A673 (cell line): ENCODE measurements at regions not wholly inside any gene's neighbourhood (a gene's known extent, or its start where the extent isn't known, plus 50 kb on each side); places are given as distances from the start of the nearest gene placed in this dataset.

Experiments used
- BruUV-seq: library from RNA; stranded (reverse); fragments of 400-500 nt; replicated peaks from 2 replicates; lab custom pipeline; 2021; lab: Mats Ljungman, UMichigan
- CTCF ChIA-PET: fragments of 300-600 bp; sonication (Branson Sonifier 250); formaldehyde crosslinking; loops from one replicate; lab custom pipeline; 2022; ENCODE audit warnings: antibody characterized with exemption; lab: Charles Lee
- POLR2A ChIA-PET: fragments of 300-600 bp; sonication (Branson Sonifier 250); formaldehyde crosslinking; loops from one replicate; lab custom pipeline; 2022; ENCODE audit warnings: antibody characterized with exemption; ENCODE audit not compliant: low non-redundant PET; lab: Charles Lee
- DNase-seq: peaks from one replicate; pipeline ENCODE4 v3.0.0-alpha.2; 2015; ENCODE audit warnings: low spot score
- H3K27ac ChIP-seq: fragments of 200-600 bp; sonication (generic); 2 replicates; pipeline ENCODE4 v1.5.1; 2016; ENCODE audit warnings: mixed run types, low read depth, mild to moderate bottlenecking, mixed read lengths, antibody characterized with exemption, low read length; ENCODE audit not compliant: poor library complexity, severe bottlenecking
- H3K27me3 ChIP-seq: fragments of 200-600 bp; sonication (generic); replicated peaks from 2 replicates; pipeline ENCODE4 v1.6.1; 2017; ENCODE audit warnings: mixed run types, low read depth, mild to moderate bottlenecking, mixed read lengths, antibody characterized with exemption, low read length; ENCODE audit not compliant: insufficient read depth, poor library complexity
- H3K36me3 ChIP-seq: fragments of 200-600 bp; sonication (generic); 2 replicates; pipeline ENCODE4 v1.6.1; 2016; ENCODE audit warnings: mixed run types, mild to moderate bottlenecking, mixed read lengths, antibody characterized with exemption, low read length; ENCODE audit not compliant: insufficient read depth, poor library complexity, severe bottlenecking
- H3K4me1 ChIP-seq: fragments of 200-600 bp; sonication (generic); 2 replicates; pipeline ENCODE4 v1.6.1; 2017; ENCODE audit warnings: mixed run types, mild to moderate bottlenecking, mixed read lengths, antibody characterized with exemption, low read length; ENCODE audit not compliant: insufficient read depth, poor library complexity, severe bottlenecking
- H3K4me3 ChIP-seq: fragments of 200-600 bp; sonication (generic); 2 replicates; pipeline ENCODE4 v1.5.1; 2016; ENCODE audit warnings: low read depth, mixed run types, mild to moderate bottlenecking, mixed read lengths, low read length; ENCODE audit not compliant: poor library complexity, severe bottlenecking
- H3K9me3 ChIP-seq: fragments of 200-600 bp; sonication (generic); 2 replicates; pipeline ENCODE4 v1.6.1; 2016; ENCODE audit warnings: mixed run types, low read depth, mild to moderate bottlenecking, mixed read lengths, antibody characterized with exemption, low read length; ENCODE audit not compliant: poor library complexity, severe bottlenecking
- EZH2 ChIP-seq: fragments of 200-600 bp; sonication (generic); IDR thresholded peaks from 2 replicates; pipeline ENCODE4 v1.6.1; 2017; ENCODE audit warnings: borderline replicate concordance, low read depth, mild to moderate bottlenecking, mixed read lengths, antibody characterized with exemption, low read length; ENCODE audit not compliant: poor library complexity, severe bottlenecking
- intact Hi-C: fragments of 100-400 bp; cut with micrococcal nuclease; formaldehyde crosslinking; loops from one replicate; pipeline ENCODE4 v1.10.0; 2022; ENCODE audit not compliant: unreplicated experiment
- TF ChIP-seq, protein P1 (sequence below): fragments of 300-800, 200-600 bp; sonication (generic); conservative IDR thresholded peaks from 2 replicates; pipeline ENCODE4 v1.5.1; 2017; ENCODE audit warnings: low read depth, mild to moderate bottlenecking, antibody characterized with exemption, low read length, moderate library complexity, mixed read lengths

DNA sequence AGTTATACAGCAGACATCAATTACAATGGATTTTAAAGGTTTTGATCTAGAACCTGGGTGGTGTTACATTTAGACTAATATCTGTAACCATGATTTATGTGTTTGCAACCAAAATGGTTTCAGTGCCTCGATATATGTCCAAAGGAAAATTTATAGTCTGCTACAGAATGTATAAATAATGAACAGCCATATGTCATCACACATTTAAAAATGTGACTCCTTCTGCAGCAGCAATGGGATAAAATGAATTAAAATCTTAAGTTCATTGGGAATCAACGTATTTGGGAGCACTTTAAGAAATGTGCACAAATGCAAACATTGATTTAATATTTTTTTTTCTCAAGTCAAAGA lies 610.2 kb downstream of the TMEM114 start:
- H3K27ac ChIP-seq, result no peak overlapping the region
- H3K9me3 ChIP-seq, result peaks cover 4% of the 10 kb centered on the region
- H3K27me3 ChIP-seq, result no peaks in the 10 kb centered on the region
- TF ChIP-seq, protein P1, sequence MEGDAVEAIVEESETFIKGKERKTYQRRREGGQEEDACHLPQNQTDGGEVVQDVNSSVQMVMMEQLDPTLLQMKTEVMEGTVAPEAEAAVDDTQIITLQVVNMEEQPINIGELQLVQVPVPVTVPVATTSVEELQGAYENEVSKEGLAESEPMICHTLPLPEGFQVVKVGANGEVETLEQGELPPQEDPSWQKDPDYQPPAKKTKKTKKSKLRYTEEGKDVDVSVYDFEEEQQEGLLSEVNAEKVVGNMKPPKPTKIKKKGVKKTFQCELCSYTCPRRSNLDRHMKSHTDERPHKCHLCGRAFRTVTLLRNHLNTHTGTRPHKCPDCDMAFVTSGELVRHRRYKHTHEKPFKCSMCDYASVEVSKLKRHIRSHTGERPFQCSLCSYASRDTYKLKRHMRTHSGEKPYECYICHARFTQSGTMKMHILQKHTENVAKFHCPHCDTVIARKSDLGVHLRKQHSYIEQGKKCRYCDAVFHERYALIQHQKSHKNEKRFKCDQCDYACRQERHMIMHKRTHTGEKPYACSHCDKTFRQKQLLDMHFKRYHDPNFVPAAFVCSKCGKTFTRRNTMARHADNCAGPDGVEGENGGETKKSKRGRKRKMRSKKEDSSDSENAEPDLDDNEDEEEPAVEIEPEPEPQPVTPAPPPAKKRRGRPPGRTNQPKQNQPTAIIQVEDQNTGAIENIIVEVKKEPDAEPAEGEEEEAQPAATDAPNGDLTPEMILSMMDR, result no peak
- TF ChIP-seq EZH2, result no peak
- DNase-seq, result no peak
- POLR2A ChIA-PET, result no interaction called here
- H3K4me3 ChIP-seq, result no peak overlapping the region
- CTCF ChIA-PET, result no interaction called here
- BruUV-seq, result no TSS peak
- no peaks in the 10 kb centered on the region for H3K4me1 ChIP-seq
- no peaks in the 10 kb centered on the region for H3K36me3 ChIP-seq
- intact Hi-C loops, result no loop called here

DNA sequence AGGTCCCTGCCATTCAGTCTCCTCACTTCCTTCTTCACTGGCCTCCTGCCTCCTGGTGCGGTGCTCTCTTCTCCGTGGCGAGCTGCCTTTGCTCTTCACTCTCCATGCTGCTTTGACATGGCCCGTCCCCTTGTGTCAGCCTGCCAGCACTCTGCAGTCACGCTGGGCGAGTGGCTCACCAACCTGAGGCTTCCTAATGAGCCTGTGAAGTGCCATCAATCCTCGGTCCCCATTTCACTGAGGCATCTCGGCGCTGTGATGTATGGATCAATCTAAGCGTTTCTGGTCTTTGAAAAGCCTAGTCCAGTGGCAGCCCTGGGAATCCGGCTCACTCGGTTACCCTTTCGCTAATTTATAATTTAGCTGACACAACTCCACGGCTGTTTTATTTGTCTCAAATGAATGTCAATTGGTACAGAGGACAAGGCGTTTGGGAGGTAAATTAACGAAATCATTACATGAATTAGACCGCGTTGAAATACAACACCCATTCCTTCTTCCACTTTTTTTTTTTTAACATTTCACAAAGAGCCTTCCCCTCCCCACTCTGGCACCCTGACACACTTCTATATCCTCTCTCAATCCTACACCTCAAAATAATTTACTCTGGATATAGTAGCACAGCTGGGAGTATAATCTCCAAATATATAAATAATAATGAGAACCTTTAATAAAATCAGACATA lies 610.7 kb downstream of the TMEM114 start:
- BruUV-seq, result no TSS peak
- TF ChIP-seq, protein P1, result no peak
- no peak for TF ChIP-seq EZH2
- no peaks in the 10 kb centered on the region for H3K4me1 ChIP-seq
- POLR2A ChIA-PET, result no interaction called here
- H3K36me3 ChIP-seq, result no peaks in the 10 kb centered on the region
- H3K27me3 ChIP-seq, result no peaks in the 10 kb centered on the region
- DNase-seq, result no peak
- H3K4me3 ChIP-seq, result no peak overlapping the region
- CTCF ChIA-PET, result no interaction called here
- intact Hi-C loops, result no loop called here
- H3K9me3 ChIP-seq, result peaks cover 4% of the 10 kb centered on the region
- H3K27ac ChIP-seq, result no peak overlapping the region

DNA sequence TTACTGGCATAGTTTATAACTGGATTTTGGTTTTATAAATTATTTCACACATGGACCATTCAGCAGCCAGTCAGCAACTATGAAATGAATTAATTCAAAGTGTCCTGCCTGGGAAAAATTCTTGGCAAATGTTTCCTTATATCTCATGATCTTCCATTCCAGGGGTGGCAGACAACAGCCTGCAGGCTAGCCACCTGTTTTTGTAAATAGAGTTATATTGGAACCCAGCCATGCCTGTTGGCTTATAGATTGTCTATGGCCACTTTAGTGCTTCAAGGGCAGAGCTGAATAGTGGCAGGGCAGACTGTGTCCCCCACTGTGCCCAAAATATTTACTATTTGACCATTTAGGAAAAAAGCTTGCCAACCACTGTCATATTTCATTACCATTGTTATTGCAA lies 613.7 kb downstream of the TMEM114 start:
- DNase-seq, result no peak
- Histone ChIP-seq H3K9me3 (peaks cover 4% of the 10 kb centered on the region), H3K4me1 (no peaks in the 10 kb centered on the region), H3K4me3 (no peak overlapping the region), H3K36me3 (no peaks in the 10 kb centered on the region), H3K27me3 (no peaks in the 10 kb centered on the region), H3K27ac (no peak overlapping the region)
- intact Hi-C loops, result no loop called here
- POLR2A ChIA-PET, result no interaction called here
- CTCF ChIA-PET, result no interaction called here
- no TSS peak for BruUV-seq
- no peak for TF ChIP-seq EZH2
- TF ChIP-seq, protein P1, result no peak
